ENCODE measurements at regions not wholly inside any gene's neighbourhood (a gene's known extent, or its start where the extent isn't known, plus 50 kb on each side); places are given as distances from the start of the nearest gene placed in this dataset.

GRCh38 chr6:170471491-170471890 lies 81.6 kb downstream of the PSMB1 start:
- TF ChIP-seq, protein P1, sequence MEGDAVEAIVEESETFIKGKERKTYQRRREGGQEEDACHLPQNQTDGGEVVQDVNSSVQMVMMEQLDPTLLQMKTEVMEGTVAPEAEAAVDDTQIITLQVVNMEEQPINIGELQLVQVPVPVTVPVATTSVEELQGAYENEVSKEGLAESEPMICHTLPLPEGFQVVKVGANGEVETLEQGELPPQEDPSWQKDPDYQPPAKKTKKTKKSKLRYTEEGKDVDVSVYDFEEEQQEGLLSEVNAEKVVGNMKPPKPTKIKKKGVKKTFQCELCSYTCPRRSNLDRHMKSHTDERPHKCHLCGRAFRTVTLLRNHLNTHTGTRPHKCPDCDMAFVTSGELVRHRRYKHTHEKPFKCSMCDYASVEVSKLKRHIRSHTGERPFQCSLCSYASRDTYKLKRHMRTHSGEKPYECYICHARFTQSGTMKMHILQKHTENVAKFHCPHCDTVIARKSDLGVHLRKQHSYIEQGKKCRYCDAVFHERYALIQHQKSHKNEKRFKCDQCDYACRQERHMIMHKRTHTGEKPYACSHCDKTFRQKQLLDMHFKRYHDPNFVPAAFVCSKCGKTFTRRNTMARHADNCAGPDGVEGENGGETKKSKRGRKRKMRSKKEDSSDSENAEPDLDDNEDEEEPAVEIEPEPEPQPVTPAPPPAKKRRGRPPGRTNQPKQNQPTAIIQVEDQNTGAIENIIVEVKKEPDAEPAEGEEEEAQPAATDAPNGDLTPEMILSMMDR (IDR thresholded peaks at IDR 0.05), result no peak
- TF ChIP-seq POLR2A (IDR thresholded peaks at IDR 0.05), result no peak
